ENCODE measurements at regions not wholly inside any gene's neighbourhood (a gene's known extent, or its start where the extent isn't known, plus 50 kb on each side); places are given as distances from the start of the nearest gene placed in this dataset.

DNA sequence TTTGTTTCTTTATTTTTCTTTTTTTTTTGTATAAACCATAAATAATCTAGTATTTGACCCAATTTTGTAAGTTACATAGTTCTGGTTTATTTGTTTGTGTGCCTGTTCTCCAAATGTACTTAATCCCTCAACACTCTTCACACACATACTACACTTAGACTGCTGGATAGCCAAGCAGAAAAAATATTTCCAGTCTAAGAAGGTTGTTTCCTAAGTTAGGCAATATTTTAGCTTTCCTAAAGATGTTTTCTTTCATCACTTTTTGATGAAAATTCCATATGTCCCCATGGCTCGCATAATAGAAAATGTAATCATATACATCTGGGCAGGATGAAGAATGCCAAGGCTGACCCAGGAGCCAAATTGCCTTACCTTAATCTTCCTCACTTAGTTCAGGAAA, 105.3 kb downstream of the PPP1R3A start:
- TF ChIP-seq, protein P1, sequence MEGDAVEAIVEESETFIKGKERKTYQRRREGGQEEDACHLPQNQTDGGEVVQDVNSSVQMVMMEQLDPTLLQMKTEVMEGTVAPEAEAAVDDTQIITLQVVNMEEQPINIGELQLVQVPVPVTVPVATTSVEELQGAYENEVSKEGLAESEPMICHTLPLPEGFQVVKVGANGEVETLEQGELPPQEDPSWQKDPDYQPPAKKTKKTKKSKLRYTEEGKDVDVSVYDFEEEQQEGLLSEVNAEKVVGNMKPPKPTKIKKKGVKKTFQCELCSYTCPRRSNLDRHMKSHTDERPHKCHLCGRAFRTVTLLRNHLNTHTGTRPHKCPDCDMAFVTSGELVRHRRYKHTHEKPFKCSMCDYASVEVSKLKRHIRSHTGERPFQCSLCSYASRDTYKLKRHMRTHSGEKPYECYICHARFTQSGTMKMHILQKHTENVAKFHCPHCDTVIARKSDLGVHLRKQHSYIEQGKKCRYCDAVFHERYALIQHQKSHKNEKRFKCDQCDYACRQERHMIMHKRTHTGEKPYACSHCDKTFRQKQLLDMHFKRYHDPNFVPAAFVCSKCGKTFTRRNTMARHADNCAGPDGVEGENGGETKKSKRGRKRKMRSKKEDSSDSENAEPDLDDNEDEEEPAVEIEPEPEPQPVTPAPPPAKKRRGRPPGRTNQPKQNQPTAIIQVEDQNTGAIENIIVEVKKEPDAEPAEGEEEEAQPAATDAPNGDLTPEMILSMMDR (IDR thresholded peaks at IDR 0.05; ENCODE audit: control extremely low read depth, extremely low read depth), result no peak
- no peak for ATAC-seq (ENCODE audit: insufficient read depth, low FRiP score)
- H3K4me1 ChIP-seq (ENCODE audit: control insufficient read depth in 5 of 5, insufficient read depth in 5 of 5, low read length in 5 of 5), result peaks cover 0 to 41% (median 12%) of the 10 kb centered on the region in 5 donors
- H3K27me3 ChIP-seq (ENCODE audit: control insufficient read depth in 3 of 3, insufficient read depth in 3 of 3, low read length in 2 of 3), result no peaks in the 10 kb centered on the region
- DNase-seq, result peak in 2 of 3 donors; percentile 75 to 89
- H3K36me3 ChIP-seq (ENCODE audit: control insufficient read depth in 4 of 4, insufficient read depth in 4 of 4, low read length in 4 of 4), result no peaks in the 10 kb centered on the region
- no peak overlapping the region for H3K9ac ChIP-seq (ENCODE audit: insufficient read depth in 1 of 2, low read length in 2 of 2)
- H3K9me3 ChIP-seq (ENCODE audit: control insufficient read depth in 4 of 4, insufficient read depth in 3 of 4, low read length in 3 of 4), result no peaks in the 10 kb centered on the region
- peak overlapping the region in 1 of 2 donors; percentile 2 for H3K27ac ChIP-seq (ENCODE audit: low read depth in 1 of 2, low read length in 1 of 2)
- no peak overlapping the region for H3K4me3 ChIP-seq
- WGBS, 2 donors, result 1 to 80% methylated on average over 1 of the region's 1 CpG

DNA sequence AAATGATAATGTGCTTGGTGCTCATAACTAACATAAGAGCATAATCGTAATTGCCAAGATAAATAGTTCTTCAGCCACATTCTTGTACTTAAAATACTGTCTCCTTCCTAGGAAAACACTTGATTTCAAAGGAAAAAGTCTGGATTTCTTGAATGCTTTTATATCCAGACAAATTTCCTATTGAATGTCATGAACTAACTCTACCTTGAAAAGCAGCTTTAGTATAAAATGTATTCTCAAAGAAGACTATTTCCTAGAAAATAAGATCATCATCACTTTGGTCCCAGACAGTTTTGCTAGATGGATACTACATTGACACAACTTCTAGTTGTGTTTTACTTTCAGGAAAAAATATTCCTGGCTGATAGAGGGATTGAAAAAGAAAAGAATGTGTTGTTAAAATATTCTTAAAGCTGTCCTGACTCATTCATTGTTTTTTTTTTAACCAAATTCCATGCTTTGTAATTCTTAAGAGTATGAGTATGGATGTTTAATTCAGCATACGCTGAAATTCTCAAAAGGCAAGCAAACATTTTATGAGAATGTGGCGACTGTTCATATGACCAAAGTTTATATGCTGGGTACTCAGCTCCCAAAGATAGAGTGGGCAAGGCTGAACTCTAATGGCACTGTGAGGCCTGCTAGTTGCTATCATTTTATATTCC, 106.1 kb downstream of the PPP1R3A start:
- ATAC-seq (ENCODE audit: insufficient read depth, low FRiP score), result no peak
- H3K4me3 ChIP-seq, result no peak overlapping the region
- H3K27me3 ChIP-seq (ENCODE audit: control insufficient read depth in 3 of 3, insufficient read depth in 3 of 3, low read length in 2 of 3), result no peaks in the 10 kb centered on the region
- H3K36me3 ChIP-seq (ENCODE audit: control insufficient read depth in 4 of 4, insufficient read depth in 4 of 4, low read length in 4 of 4), result no peaks in the 10 kb centered on the region
- 61 to 71% methylated on average over 3 of the region's 3 CpGs for WGBS, 2 donors
- H3K4me1 ChIP-seq (ENCODE audit: control insufficient read depth in 5 of 5, insufficient read depth in 5 of 5, low read length in 5 of 5), result peaks cover 0 to 41% (median 12%) of the 10 kb centered on the region in 5 donors
- no peaks in the 10 kb centered on the region for H3K9me3 ChIP-seq (ENCODE audit: control insufficient read depth in 4 of 4, insufficient read depth in 3 of 4, low read length in 3 of 4)
- H3K9ac ChIP-seq (ENCODE audit: insufficient read depth in 1 of 2, low read length in 2 of 2), result no peak overlapping the region
- TF ChIP-seq, protein P1 (IDR thresholded peaks at IDR 0.05; ENCODE audit: control extremely low read depth, extremely low read depth), result no peak
- no peak overlapping the region for H3K27ac ChIP-seq (ENCODE audit: low read depth in 1 of 2, low read length in 1 of 2)
- DNase-seq, result peak in 2 of 3 donors; percentile 46 to 51

DNA sequence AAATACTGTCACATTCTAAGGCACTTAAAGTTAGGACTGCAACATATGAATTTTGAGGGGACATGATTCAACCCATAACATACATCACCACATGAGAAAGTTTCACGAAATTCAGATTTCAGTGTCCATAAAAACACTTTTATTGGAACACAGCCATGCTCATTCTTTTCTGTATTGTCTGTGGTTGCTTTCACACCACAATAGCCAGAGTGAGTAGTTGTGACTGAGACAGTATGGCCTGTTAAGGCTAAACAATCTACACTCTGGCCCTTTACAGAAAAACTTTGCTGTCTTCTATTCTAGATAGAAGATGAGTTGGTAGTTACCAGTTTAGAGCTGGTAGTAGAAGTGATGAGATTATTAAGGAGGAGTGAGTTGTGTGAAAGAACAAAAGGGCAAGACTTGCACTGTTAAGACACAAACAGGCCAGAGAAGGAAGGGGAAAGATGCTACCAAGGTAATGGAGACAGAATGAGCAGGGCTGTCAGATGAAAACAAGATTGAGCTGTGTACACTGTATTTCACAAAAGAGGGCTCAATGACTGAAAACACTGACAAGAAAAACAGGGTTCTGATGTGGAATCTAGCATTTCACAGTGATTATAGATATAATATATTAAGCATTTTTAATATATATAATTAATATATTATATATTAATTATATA, 108.6 kb downstream of the PPP1R3A start:
- TF ChIP-seq, protein P1 (IDR thresholded peaks at IDR 0.05; ENCODE audit: control extremely low read depth, extremely low read depth), result no peak
- DNase-seq (peak in 1 of 3 donors; percentile 26), ATAC-seq (ENCODE audit: insufficient read depth, low FRiP score) (no peak)
- Histone ChIP-seq H3K9ac (ENCODE audit: insufficient read depth in 1 of 2, low read length in 2 of 2) (no peak overlapping the region), H3K4me3 (no peak overlapping the region), H3K27me3 (ENCODE audit: control insufficient read depth in 3 of 3, insufficient read depth in 3 of 3, low read length in 2 of 3) (no peaks in the 10 kb centered on the region), H3K9me3 (ENCODE audit: control insufficient read depth in 4 of 4, insufficient read depth in 3 of 4, low read length in 3 of 4) (no peaks in the 10 kb centered on the region), H3K4me1 (ENCODE audit: control insufficient read depth in 5 of 5, insufficient read depth in 5 of 5, low read length in 5 of 5) (peaks cover 0 to 49% (median 16%) of the 10 kb centered on the region in 5 donors), H3K27ac (ENCODE audit: low read depth in 1 of 2, low read length in 1 of 2) (no peak overlapping the region), H3K36me3 (ENCODE audit: control insufficient read depth in 4 of 4, insufficient read depth in 4 of 4, low read length in 4 of 4) (no peaks in the 10 kb centered on the region)
- WGBS, 2 donors, result 83 to 89% methylated on average over 1 of the region's 1 CpG
